ENCODE measurements at regions not wholly inside any gene's neighbourhood (a gene's known extent, or its start where the extent isn't known, plus 50 kb on each side); places are given as distances from the start of the nearest gene placed in this dataset.

- H3K27ac ChIP-seq = no peak overlapping the region
- H3K27me3 ChIP-seq = no peaks in the 10 kb centered on the region
- no peaks in the 10 kb centered on the region for H3K36me3 ChIP-seq
- no peak for DNase-seq
- no peaks in the 10 kb centered on the region for H3K4me1 ChIP-seq
- intact Hi-C loops (cut with DNase I; ENCODE audit: low total_unique reads) (no loop called here), in situ Hi-C loops (cut with MboI; ENCODE audit: low pct_ligation_motif_present in 1 of 4, low pct_unique_long_range_greater_than_20kb in 1 of 4, low sequenced_read_pairs in 3 of 4) (no loop called here)
- no peak overlapping the region for H3K4me3 ChIP-seq
- no peak for TF ChIP-seq POLR2AphosphoS5 (IDR thresholded peaks at IDR 0.05)
- no peak for TF ChIP-seq EP300 (IDR thresholded peaks at IDR 0.05; ENCODE audit: low read depth)
- TF ChIP-seq CTCF (IDR thresholded peaks at IDR 0.05) = no peak
- TF ChIP-seq POLR2A (IDR thresholded peaks at IDR 0.05) = no peak
- WGBS, 2 donors (ENCODE audit: low coverage in 1 of 2) = 50 to 74% methylated on average over 1 to 3 of the region's 3 CpGs
- no peaks in the 10 kb centered on the region for H3K9me3 ChIP-seq
These were observed 118.5 kb upstream of the EPHA3 start for GRCh38 chr3:88988906-88989305.

- Histone ChIP-seq H3K36me3 (no peaks in the 10 kb centered on the region), H3K4me3 (no peak overlapping the region), H3K27ac (no peak overlapping the region), H3K27me3 (no peaks in the 10 kb centered on the region), H3K4me1 (no peaks in the 10 kb centered on the region), H3K9me3 (no peaks in the 10 kb centered on the region)
- intact Hi-C loops (cut with DNase I; ENCODE audit: low total_unique reads) (no loop called here), in situ Hi-C loops (cut with MboI; ENCODE audit: low pct_ligation_motif_present in 1 of 4, low pct_unique_long_range_greater_than_20kb in 1 of 4, low sequenced_read_pairs in 3 of 4) (no loop called here)
- DNase-seq = no peak
- no peak for TF ChIP-seq EP300 (IDR thresholded peaks at IDR 0.05; ENCODE audit: low read depth)
- TF ChIP-seq POLR2AphosphoS5 (IDR thresholded peaks at IDR 0.05) = no peak
- no peak for TF ChIP-seq POLR2A (IDR thresholded peaks at IDR 0.05)
- no peak for TF ChIP-seq CTCF (IDR thresholded peaks at IDR 0.05)
These were observed 115.9 kb upstream of the EPHA3 start for GRCh38 chr3:88991496-88991895.

GRCh38 chr3:88996691-88997090 lies 110.7 kb upstream of the EPHA3 start:
- Histone ChIP-seq H3K9me3 (no peaks in the 10 kb centered on the region), H3K4me3 (no peak overlapping the region), H3K27me3 (no peaks in the 10 kb centered on the region), H3K4me1 (no peaks in the 10 kb centered on the region), H3K36me3 (no peaks in the 10 kb centered on the region), H3K27ac (no peak overlapping the region)
- 9 to 18% methylated on average over 3 of the region's 3 CpGs for WGBS, 2 donors (ENCODE audit: low coverage in 1 of 2)
- intact Hi-C loops (cut with DNase I; ENCODE audit: low total_unique reads) = no loop called here
- TF ChIP-seq POLR2AphosphoS5 (IDR thresholded peaks at IDR 0.05) (no peak), POLR2A (IDR thresholded peaks at IDR 0.05) (no peak), EP300 (IDR thresholded peaks at IDR 0.05; ENCODE audit: low read depth) (no peak), CTCF (IDR thresholded peaks at IDR 0.05) (no peak)
- in situ Hi-C loops (cut with MboI; ENCODE audit: low pct_ligation_motif_present in 1 of 4, low pct_unique_long_range_greater_than_20kb in 1 of 4, low sequenced_read_pairs in 3 of 4) = no loop called here
- no peak for DNase-seq

- in situ Hi-C loops (cut with MboI; ENCODE audit: low pct_ligation_motif_present in 1 of 4, low pct_unique_long_range_greater_than_20kb in 1 of 4, low sequenced_read_pairs in 3 of 4) = no loop called here
- Histone ChIP-seq H3K4me3 (no peak overlapping the region), H3K9me3 (no peaks in the 10 kb centered on the region), H3K4me1 (no peaks in the 10 kb centered on the region), H3K27me3 (no peaks in the 10 kb centered on the region), H3K36me3 (no peaks in the 10 kb centered on the region), H3K27ac (no peak overlapping the region)
- no peak for DNase-seq
- TF ChIP-seq POLR2A (IDR thresholded peaks at IDR 0.05) (no peak), CTCF (IDR thresholded peaks at IDR 0.05) (no peak), EP300 (IDR thresholded peaks at IDR 0.05; ENCODE audit: low read depth) (no peak), POLR2AphosphoS5 (IDR thresholded peaks at IDR 0.05) (no peak)
- intact Hi-C loops (cut with DNase I; ENCODE audit: low total_unique reads) = no loop called here
- 70% methylated on average over 3 of the region's 3 CpGs for WGBS, 2 donors (ENCODE audit: low coverage in 1 of 2)
These were observed 110.2 kb upstream of the EPHA3 start for GRCh38 chr3:88997260-88997659.

Data from transverse colon (tissue), 4 donors.